ENCODE measurements at regions not wholly inside any gene's neighbourhood (a gene's known extent, or its start where the extent isn't known, plus 50 kb on each side); places are given as distances from the start of the nearest gene placed in this dataset.

DNA sequence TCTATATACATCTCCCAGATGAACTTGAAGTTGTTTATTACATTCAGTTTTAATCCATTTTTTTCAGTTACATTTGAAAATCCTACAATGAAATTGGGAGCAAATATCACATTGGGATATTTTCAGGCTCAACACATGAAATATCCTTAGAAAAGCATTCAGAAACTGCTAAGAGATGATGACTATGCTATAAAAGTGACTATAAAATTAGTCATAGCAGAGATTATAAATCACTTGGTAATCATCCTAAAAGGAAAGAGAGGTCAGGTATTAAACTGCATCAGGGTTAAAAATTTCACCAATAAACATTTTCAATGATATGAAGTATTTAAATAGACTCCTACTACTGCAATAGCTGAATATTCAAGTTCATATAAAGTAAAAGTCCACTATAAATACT is 987.7 kb downstream of the GRIK2 start:
- CTCF ChIA-PET: no interaction called here
- H3K9ac ChIP-seq (ENCODE audit: control insufficient read depth, insufficient read depth, low read length): no peak overlapping the region
- ATAC-seq (no peak), DNase-seq (ENCODE audit: low read depth, low spot score) (no peak), FAIRE-seq (no peak)
- no peaks in the 10 kb centered on the region for H3K9me3 ChIP-seq (replicated peaks; ENCODE audit: control insufficient read depth, insufficient read depth, low read length)
- H4K20me1 ChIP-seq (ENCODE audit: control insufficient read depth, insufficient read depth): no peaks in the 10 kb centered on the region
- BruUV-seq (replicated peaks): no TSS peak
- H3K4me3 ChIP-seq: no peak overlapping the region
- no peaks in the 10 kb centered on the region for H3K4me1 ChIP-seq (ENCODE audit: control insufficient read depth, insufficient read depth, low read length)
- no peak overlapping the region for H3K27ac ChIP-seq (ENCODE audit: control insufficient read depth, insufficient read depth)
- H3K27me3 ChIP-seq (replicated peaks in 1 of 2; ENCODE audit: control insufficient read depth in 2 of 2, insufficient read depth in 2 of 2, low read length in 1 of 2): no peaks in the 10 kb centered on the region
- SMC1A ChIA-PET (ENCODE audit: uncharacterized antibody, unreplicated experiment): no interaction called here
- H3K79me2 ChIP-seq (ENCODE audit: control insufficient read depth, insufficient read depth, low read length): no peaks in the 10 kb centered on the region
- TF ChIP-seq CREB1 (IDR thresholded peaks at IDR 0.05; ENCODE audit: low read depth) (no peak), NFYA (IDR thresholded peaks at IDR 0.05; ENCODE audit: borderline replicate concordance, low read depth, low read length) (no peak), RBBP5 (conservative IDR thresholded peaks at IDR 0.05) (no peak), E2F4 (IDR thresholded peaks at IDR 0.05; ENCODE audit: low read depth, low read length) (no peak), SMARCA5 (IDR thresholded peaks at IDR 0.05) (no peak), SUPT20H (IDR thresholded peaks at IDR 0.05; ENCODE audit: borderline replicate concordance, control insufficient read depth, low read depth, low read length) (no peak)
- intact Hi-C loops (cut with micrococcal nuclease; ENCODE audit: unreplicated experiment) (no loop called here), in situ Hi-C loops (cut with MboI) (no loop called here)
- no peaks in the 10 kb centered on the region for H3K36me3 ChIP-seq (ENCODE audit: control insufficient read depth in 2 of 2, insufficient read depth in 2 of 2, low read length in 1 of 2)
- RAD21 ChIA-PET (ENCODE audit: unreplicated experiment): no interaction called here
- H3K4me2 ChIP-seq (ENCODE audit: control insufficient read depth, insufficient read depth): no peak overlapping the region
- no peak overlapping the region for H2AFZ ChIP-seq (ENCODE audit: control insufficient read depth, low read depth, low read length)
- POLR2A ChIA-PET: no interaction called here

DNA sequence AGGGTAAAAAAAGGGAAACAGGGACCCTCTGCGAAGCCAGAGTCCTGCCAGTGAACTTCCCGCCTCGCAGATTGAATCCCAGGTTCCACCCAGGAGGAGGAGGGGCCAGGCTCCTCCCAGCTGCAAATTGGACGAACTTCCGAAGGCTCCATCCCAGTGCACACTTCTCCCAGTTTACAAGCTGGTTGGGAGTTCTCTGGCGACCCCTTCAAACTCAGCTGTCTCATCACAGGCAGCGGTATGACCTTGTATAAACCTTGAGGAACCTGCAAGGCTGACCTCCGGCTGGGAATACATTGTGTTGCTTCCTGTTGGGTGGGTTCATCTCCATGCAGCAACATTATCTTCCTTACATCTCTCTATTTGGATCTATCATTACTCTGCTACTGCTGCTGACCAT is 962.7 kb downstream of the GRIK2 start:
- ATAC-seq (no peak), DNase-seq (ENCODE audit: low read depth, low spot score) (no peak), FAIRE-seq (no peak)
- BruUV-seq (replicated peaks): no TSS peak
- 8% methylated on average over 8 of the region's 8 CpGs for WGBS (ENCODE audit: insufficient coverage, insufficient replicate concordance, low lambda C conversion rate, missing lambda C conversion rate)
- Histone ChIP-seq H3K4me1 (ENCODE audit: control insufficient read depth, insufficient read depth, low read length) (no peaks in the 10 kb centered on the region), H2AFZ (ENCODE audit: control insufficient read depth, low read depth, low read length) (no peak overlapping the region), H3K79me2 (ENCODE audit: control insufficient read depth, insufficient read depth, low read length) (no peaks in the 10 kb centered on the region), H3K9me3 (replicated peaks; ENCODE audit: control insufficient read depth, insufficient read depth, low read length) (no peaks in the 10 kb centered on the region), H3K4me3 (no peak overlapping the region), H3K9ac (ENCODE audit: control insufficient read depth, insufficient read depth, low read length) (no peak overlapping the region), H3K27me3 (replicated peaks in 1 of 2; ENCODE audit: control insufficient read depth in 2 of 2, insufficient read depth in 2 of 2, low read length in 1 of 2) (no peaks in the 10 kb centered on the region), H3K4me2 (ENCODE audit: control insufficient read depth, insufficient read depth) (no peak overlapping the region), H3K36me3 (ENCODE audit: control insufficient read depth in 2 of 2, insufficient read depth in 2 of 2, low read length in 1 of 2) (no peaks in the 10 kb centered on the region), H3K27ac (ENCODE audit: control insufficient read depth, insufficient read depth) (no peak overlapping the region), H4K20me1 (ENCODE audit: control insufficient read depth, insufficient read depth) (no peaks in the 10 kb centered on the region)
- ChIA-PET POLR2A (no interaction called here), CTCF (no interaction called here), RAD21 (ENCODE audit: unreplicated experiment) (no interaction called here), SMC1A (ENCODE audit: uncharacterized antibody, unreplicated experiment) (interaction anchor here (0.6 kb wide), 1 partner anchor 69 kb away, joined by 3 read pairs; no protein-coding TSS in a partner anchor)
- TF ChIP-seq KLF5 (IDR thresholded peaks at IDR 0.05; ENCODE audit: partially characterized antibody) (no peak), RFX5 (IDR thresholded peaks at IDR 0.05; ENCODE audit: low read depth, low read length) (no peak), MTA2 (IDR thresholded peaks at IDR 0.05; ENCODE audit: low read depth) (no peak), NFYB (IDR thresholded peaks at IDR 0.05; ENCODE audit: insufficient read depth, low read depth, low read length) (no peak), BRCA1 (IDR thresholded peaks at IDR 0.05; ENCODE audit: low read depth, low read length) (no peak), JUND (IDR thresholded peaks at IDR 0.05; ENCODE audit: low read depth, low read length) (no peak), SMC3 (IDR thresholded peaks at IDR 0.05; ENCODE audit: borderline replicate concordance, low read length) (no peak), RB1 (IDR thresholded peaks at IDR 0.05; ENCODE audit: borderline replicate concordance) (no peak), FOXK2 (IDR thresholded peaks at IDR 0.05) (no peak), TCF12 (IDR thresholded peaks at IDR 0.05; ENCODE audit: low read depth, low read length) (no peak)
- TF ChIP-seq, protein P1, sequence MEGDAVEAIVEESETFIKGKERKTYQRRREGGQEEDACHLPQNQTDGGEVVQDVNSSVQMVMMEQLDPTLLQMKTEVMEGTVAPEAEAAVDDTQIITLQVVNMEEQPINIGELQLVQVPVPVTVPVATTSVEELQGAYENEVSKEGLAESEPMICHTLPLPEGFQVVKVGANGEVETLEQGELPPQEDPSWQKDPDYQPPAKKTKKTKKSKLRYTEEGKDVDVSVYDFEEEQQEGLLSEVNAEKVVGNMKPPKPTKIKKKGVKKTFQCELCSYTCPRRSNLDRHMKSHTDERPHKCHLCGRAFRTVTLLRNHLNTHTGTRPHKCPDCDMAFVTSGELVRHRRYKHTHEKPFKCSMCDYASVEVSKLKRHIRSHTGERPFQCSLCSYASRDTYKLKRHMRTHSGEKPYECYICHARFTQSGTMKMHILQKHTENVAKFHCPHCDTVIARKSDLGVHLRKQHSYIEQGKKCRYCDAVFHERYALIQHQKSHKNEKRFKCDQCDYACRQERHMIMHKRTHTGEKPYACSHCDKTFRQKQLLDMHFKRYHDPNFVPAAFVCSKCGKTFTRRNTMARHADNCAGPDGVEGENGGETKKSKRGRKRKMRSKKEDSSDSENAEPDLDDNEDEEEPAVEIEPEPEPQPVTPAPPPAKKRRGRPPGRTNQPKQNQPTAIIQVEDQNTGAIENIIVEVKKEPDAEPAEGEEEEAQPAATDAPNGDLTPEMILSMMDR (IDR thresholded peaks at IDR 0.05 in 2 of 3, conservative IDR thresholded peaks at IDR 0.05 in 1 of 3; ENCODE audit: control insufficient read depth in 2 of 3, extremely low read depth in 1 of 3, insufficient read depth in 1 of 3, low read depth in 3 of 3, low read length in 3 of 3): no peak
- in situ Hi-C loops (cut with MboI) (no loop called here), intact Hi-C loops (cut with micrococcal nuclease; ENCODE audit: unreplicated experiment) (no loop called here)
